Osteoblast (primary cell): ENCODE measurements at regions not wholly inside any gene's neighbourhood (a gene's known extent, or its start where the extent isn't known, plus 50 kb on each side); places are given as distances from the start of the nearest gene placed in this dataset.

Experiments
- DNase-seq: peaks from one replicate; pipeline ENCODE4 v3.0.0; 2011; ENCODE audit warnings: low spot score, mixed read lengths; ENCODE audit not compliant: insufficient read length; ENCODE audit errors: missing footprints
- H2AFZ ChIP-seq: 2 replicates; pipeline ENCODE4 v1.6.0; 2011; ENCODE audit warnings: mild to moderate bottlenecking, low read length
- H3K27ac ChIP-seq: 2 replicates; pipeline ENCODE4 v1.5.1; 2011; ENCODE audit warnings: mild to moderate bottlenecking, low read depth, low read length, moderate library complexity
- H3K27me3 ChIP-seq: 2 replicates; pipeline ENCODE4 v1.6.0; 2012; ENCODE audit warnings: mild to moderate bottlenecking, control low read depth, inconsistent platforms, low read length, moderate library complexity; ENCODE audit not compliant: insufficient read depth
- H3K36me3 ChIP-seq: 2 replicates; pipeline ENCODE4 v1.5.1; 2011; ENCODE audit warnings: mild to moderate bottlenecking, low read length, control low read depth, moderate library complexity; ENCODE audit not compliant: insufficient read depth
- H3K4me1 ChIP-seq: 2 replicates; pipeline ENCODE4 v1.5.1; 2011; ENCODE audit warnings: mild to moderate bottlenecking, low read length, control low read depth, moderate library complexity; ENCODE audit not compliant: insufficient read depth
- H3K4me2 ChIP-seq: 2 replicates; pipeline ENCODE4 v1.6.0; 2011; ENCODE audit warnings: mild to moderate bottlenecking, low read length; ENCODE audit not compliant: insufficient read depth
- H3K4me3 ChIP-seq: fragments of 200-600 bp; sonication (generic); 3 replicates; pipeline ENCODE4 v1.5.1; 2012; ENCODE audit warnings: mild to moderate bottlenecking, low read length, inconsistent platforms; ENCODE audit not compliant: insufficient read depth
- H3K79me2 ChIP-seq: 2 replicates; pipeline ENCODE4 v1.6.0; 2012; ENCODE audit warnings: mild to moderate bottlenecking, low read length, control low read depth, inconsistent platforms; ENCODE audit not compliant: insufficient read depth
- H3K9me3 ChIP-seq: 2 replicates; pipeline ENCODE4 v1.5.1; 2011; ENCODE audit warnings: low read depth, low read length, control low read depth
- H4K20me1 ChIP-seq: 2 replicates; pipeline ENCODE4 v1.6.0; 2012; ENCODE audit warnings: mild to moderate bottlenecking, low read length, control low read depth; ENCODE audit not compliant: insufficient read depth
- TF ChIP-seq, protein P1 (sequence below): IDR thresholded peaks from 2 replicates; pipeline ENCODE4 v1.5.1; 2011; ENCODE audit warnings: mild to moderate bottlenecking, low read depth, low read length, moderate library complexity; ENCODE audit errors: extremely low read depth

DNA sequence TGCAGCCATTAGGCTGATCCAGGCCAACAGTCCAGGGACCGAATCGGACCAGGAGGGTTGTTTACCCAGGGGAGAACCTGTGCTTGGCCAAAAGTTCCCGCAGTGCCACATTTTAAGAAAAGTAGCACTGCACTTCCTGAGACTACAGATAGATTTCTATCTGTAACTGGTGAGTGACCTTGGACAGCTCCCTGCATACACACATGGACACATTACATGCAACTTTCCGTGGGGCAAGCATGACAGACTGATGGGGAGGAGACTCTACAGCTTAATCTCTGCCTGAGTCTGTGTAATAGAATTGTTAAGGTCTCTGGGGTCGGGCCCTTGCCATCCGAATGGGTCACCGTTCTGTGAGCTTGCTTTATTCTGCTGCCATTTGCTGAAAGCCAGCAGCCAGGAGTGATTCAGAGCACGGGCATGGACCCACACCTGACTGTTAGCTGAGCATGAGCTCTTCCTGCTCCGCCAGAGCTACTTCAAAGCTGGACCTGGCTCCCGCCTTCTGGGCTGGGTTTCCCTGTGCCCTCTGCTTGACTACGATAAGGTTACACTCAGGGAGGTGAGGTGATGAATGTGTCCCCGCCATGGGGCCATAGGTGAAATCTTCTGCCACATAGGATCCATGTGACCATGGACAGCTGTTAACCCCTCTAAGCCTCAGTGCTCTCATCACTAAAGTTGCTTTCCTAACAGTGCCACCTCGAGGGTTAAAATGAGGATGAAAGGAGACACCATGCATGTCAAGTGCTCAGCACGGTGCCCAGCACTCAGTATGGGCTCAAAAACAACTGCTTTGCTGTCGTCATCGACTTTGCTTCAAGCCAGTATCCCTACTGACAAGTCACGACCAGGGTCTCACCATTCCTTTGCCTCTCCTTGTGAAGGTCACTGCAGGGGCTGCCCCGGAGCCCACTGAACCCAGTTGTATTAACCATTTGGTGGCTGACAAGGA, 200.0 kb downstream of the MELK start:
- no peak overlapping the region for H3K27ac ChIP-seq
- no peak overlapping the region for H2AFZ ChIP-seq
- H4K20me1 ChIP-seq = no peaks in the 10 kb centered on the region
- no peaks in the 10 kb centered on the region for H3K79me2 ChIP-seq
- no peaks in the 10 kb centered on the region for H3K4me1 ChIP-seq
- H3K27me3 ChIP-seq = peaks cover 11% of the 10 kb centered on the region
- H3K36me3 ChIP-seq = no peaks in the 10 kb centered on the region
- H3K4me2 ChIP-seq = no peak overlapping the region
- DNase-seq = no peak
- no peaks in the 10 kb centered on the region for H3K9me3 ChIP-seq
- TF ChIP-seq, protein P1, sequence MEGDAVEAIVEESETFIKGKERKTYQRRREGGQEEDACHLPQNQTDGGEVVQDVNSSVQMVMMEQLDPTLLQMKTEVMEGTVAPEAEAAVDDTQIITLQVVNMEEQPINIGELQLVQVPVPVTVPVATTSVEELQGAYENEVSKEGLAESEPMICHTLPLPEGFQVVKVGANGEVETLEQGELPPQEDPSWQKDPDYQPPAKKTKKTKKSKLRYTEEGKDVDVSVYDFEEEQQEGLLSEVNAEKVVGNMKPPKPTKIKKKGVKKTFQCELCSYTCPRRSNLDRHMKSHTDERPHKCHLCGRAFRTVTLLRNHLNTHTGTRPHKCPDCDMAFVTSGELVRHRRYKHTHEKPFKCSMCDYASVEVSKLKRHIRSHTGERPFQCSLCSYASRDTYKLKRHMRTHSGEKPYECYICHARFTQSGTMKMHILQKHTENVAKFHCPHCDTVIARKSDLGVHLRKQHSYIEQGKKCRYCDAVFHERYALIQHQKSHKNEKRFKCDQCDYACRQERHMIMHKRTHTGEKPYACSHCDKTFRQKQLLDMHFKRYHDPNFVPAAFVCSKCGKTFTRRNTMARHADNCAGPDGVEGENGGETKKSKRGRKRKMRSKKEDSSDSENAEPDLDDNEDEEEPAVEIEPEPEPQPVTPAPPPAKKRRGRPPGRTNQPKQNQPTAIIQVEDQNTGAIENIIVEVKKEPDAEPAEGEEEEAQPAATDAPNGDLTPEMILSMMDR = no peak
- no peak overlapping the region for H3K4me3 ChIP-seq

DNA sequence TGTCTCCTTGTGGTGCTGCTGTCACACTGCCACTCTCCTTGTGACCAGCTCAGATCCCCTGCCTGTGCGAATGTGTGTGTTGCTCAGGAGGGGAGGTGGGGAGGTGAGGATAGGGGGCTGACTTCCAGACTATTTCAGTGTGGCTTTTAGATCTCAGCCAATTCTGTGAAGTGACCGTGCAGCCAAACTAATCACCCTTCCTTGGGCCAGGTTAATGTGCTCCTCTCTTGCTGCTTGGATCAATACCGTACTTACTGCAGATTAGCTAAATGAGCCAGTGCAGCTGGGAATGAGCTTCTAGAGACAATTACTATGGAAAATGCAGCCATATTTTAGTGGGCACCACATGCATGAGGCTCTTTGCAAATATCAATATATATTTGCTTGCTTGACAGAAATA, 206.0 kb downstream of the MELK start:
- H3K36me3 ChIP-seq = no peaks in the 10 kb centered on the region
- peaks cover 41% of the 10 kb centered on the region for H3K27me3 ChIP-seq

DNA sequence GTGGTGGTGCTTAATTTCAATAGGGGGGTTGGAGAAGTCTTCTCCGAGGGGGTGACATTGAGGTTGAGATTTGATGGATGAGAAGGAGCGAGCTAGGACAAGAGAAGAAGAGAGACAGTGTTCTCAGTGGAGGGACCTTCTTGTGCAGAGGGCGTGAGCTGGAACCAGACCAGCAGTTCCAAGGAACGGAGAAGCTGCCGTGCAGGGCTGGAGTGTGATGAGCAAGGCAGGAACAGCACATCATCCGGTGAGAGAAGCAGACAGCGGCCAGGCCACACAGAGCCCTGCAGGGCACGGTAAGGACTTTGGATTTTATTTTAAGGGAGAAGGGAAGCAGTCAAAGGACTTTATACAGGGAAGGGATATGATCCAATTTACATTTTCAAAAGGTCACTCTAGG, 206.9 kb downstream of the MELK start:
- no peak overlapping the region for H3K4me3 ChIP-seq
- peak overlapping the region; percentile 2 for H3K4me2 ChIP-seq
- H3K79me2 ChIP-seq = no peaks in the 10 kb centered on the region
- no peak for DNase-seq
- no peak overlapping the region for H2AFZ ChIP-seq
- no peaks in the 10 kb centered on the region for H4K20me1 ChIP-seq
- H3K27ac ChIP-seq = no peak overlapping the region
- no peaks in the 10 kb centered on the region for H3K9me3 ChIP-seq
- H3K27me3 ChIP-seq = peaks cover 49% of the 10 kb centered on the region
- H3K36me3 ChIP-seq = no peaks in the 10 kb centered on the region
- H3K4me1 ChIP-seq = no peaks in the 10 kb centered on the region
- TF ChIP-seq, protein P1 = no peak

More for the DNA sequence above, 206.0 kb downstream of the MELK start:
- no peak overlapping the region for H3K4me2 ChIP-seq
- H3K4me1 ChIP-seq = no peaks in the 10 kb centered on the region
- no peak overlapping the region for H2AFZ ChIP-seq
- no peaks in the 10 kb centered on the region for H3K9me3 ChIP-seq
- TF ChIP-seq, protein P1 = no peak
- H3K4me3 ChIP-seq = no peak overlapping the region
- no peak overlapping the region for H3K27ac ChIP-seq
- no peaks in the 10 kb centered on the region for H3K79me2 ChIP-seq
- no peaks in the 10 kb centered on the region for H4K20me1 ChIP-seq
- no peak for DNase-seq

DNA sequence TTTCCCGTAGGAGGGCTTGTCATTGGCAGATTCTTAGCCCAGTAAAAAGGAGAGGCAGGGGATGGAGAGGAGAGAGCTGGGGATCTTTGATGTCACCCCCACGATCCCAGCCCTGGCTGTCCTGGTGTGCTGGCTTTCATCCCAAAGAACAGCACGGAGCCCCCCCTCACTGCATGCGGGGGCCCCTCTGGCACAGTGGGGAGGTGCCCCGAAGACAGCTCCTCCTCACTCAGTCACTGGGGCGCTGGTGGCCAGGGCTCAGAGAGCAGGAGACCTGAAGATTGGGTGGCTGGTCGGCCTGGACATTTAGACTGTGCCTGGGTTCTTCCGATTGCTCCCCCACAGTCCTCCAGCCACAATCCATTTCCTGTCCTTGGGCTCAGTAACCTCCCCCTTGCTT, 207.5 kb downstream of the MELK start:
- no peak for DNase-seq
- no peak overlapping the region for H3K4me3 ChIP-seq
- peaks cover 53% of the 10 kb centered on the region for H3K27me3 ChIP-seq
- no peaks in the 10 kb centered on the region for H4K20me1 ChIP-seq
- H3K79me2 ChIP-seq = no peaks in the 10 kb centered on the region
- peak overlapping the region; percentile 2 for H3K4me2 ChIP-seq
- no peaks in the 10 kb centered on the region for H3K36me3 ChIP-seq
- no peaks in the 10 kb centered on the region for H3K4me1 ChIP-seq
- no peak overlapping the region for H2AFZ ChIP-seq
- H3K9me3 ChIP-seq = no peaks in the 10 kb centered on the region
- H3K27ac ChIP-seq = no peak overlapping the region
- TF ChIP-seq, protein P1 = no peak
